ENCODE measurements at regions not wholly inside any gene's neighbourhood (a gene's known extent, or its start where the extent isn't known, plus 50 kb on each side); places are given as distances from the start of the nearest gene placed in this dataset.

DNA sequence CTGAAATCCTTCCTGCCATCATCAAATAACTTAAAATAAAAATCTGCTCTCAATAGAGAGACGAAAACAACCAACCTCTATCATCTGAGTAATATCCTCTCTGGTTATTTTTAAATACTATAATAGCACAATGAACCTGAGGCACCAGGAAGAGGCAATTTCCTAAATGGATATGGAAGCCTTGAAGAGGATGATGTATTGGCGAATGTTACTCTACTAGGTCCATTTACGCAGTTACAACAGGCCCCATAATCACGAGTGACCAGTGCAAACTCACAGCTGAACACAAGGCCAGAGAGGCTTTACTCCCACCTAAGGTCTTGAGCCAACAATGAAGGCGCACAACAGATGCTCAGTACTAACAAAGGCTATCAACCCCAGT, 678.8 kb upstream of the NR3C2 start:
- H3K9me3 ChIP-seq: no peaks in the 10 kb centered on the region
- WGBS, 2 donors: 68 to 78% methylated on average over 5 of the region's 5 CpGs
- no peak for DNase-seq
- intact Hi-C loops (cut with DNase I): no loop called here
- no peaks in the 10 kb centered on the region for H3K27me3 ChIP-seq
- H3K4me3 ChIP-seq: no peak overlapping the region
- no peak for FAIRE-seq
- no peaks in the 10 kb centered on the region for H3K4me1 ChIP-seq
- no peaks in the 10 kb centered on the region for H3K36me3 ChIP-seq
- ATAC-seq: no peak
- no peak overlapping the region for H3K27ac ChIP-seq
- TF ChIP-seq, protein P1, sequence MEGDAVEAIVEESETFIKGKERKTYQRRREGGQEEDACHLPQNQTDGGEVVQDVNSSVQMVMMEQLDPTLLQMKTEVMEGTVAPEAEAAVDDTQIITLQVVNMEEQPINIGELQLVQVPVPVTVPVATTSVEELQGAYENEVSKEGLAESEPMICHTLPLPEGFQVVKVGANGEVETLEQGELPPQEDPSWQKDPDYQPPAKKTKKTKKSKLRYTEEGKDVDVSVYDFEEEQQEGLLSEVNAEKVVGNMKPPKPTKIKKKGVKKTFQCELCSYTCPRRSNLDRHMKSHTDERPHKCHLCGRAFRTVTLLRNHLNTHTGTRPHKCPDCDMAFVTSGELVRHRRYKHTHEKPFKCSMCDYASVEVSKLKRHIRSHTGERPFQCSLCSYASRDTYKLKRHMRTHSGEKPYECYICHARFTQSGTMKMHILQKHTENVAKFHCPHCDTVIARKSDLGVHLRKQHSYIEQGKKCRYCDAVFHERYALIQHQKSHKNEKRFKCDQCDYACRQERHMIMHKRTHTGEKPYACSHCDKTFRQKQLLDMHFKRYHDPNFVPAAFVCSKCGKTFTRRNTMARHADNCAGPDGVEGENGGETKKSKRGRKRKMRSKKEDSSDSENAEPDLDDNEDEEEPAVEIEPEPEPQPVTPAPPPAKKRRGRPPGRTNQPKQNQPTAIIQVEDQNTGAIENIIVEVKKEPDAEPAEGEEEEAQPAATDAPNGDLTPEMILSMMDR (IDR thresholded peaks at IDR 0.05): no peak

DNA sequence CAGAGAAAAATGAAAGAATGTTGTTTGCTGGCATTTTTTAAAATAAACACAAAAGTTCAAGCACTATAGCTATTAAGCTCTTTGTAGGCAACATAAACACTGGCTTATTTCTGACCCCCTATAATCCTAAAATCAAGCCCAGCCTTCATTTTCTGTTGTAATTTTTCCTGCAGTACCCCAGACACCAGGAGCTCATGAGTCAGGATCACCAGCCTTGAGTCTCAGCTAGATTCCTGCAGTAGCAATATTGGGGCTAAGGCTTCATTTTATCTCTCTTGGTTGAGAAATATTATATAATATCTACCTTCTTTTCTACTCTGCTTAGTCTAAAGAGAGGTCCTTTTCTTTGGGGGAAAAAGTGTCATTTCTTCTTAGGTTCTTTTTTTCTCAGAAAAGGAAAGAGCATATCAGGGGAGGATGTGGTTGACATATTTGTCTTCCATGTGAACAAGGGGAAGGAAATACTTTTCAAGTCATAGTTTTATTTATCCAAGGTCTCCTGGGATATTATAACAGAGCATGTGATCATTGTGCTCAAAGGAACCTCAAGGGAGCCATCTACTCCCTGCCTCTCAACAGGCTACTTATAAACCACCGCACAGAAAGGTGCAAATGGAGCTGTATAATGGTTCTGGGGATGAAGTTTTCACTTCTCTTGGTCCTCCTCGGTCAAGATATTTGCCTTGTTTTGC, 678.3 kb upstream of the NR3C2 start:
- DNase-seq (no peak), FAIRE-seq (no peak)

GRCh38 chr4:149116806-149117205, 674.6 kb upstream of the NR3C2 start:
- WGBS, 2 donors: 85 to 94% methylated on average over 2 of the region's 2 CpGs

More for the DNA sequence above, 678.3 kb upstream of the NR3C2 start:
- no peaks in the 10 kb centered on the region for H3K4me1 ChIP-seq
- H3K27ac ChIP-seq: no peak overlapping the region
- ATAC-seq: no peak
- H3K4me3 ChIP-seq: no peak overlapping the region
- H3K36me3 ChIP-seq: no peaks in the 10 kb centered on the region
- H3K27me3 ChIP-seq: no peaks in the 10 kb centered on the region
- no peaks in the 10 kb centered on the region for H3K9me3 ChIP-seq
- TF ChIP-seq, protein P1 (IDR thresholded peaks at IDR 0.05): no peak
- intact Hi-C loops (cut with DNase I): no loop called here
- 60 to 62% methylated on average over 2 of the region's 2 CpGs for WGBS, 2 donors

DNA sequence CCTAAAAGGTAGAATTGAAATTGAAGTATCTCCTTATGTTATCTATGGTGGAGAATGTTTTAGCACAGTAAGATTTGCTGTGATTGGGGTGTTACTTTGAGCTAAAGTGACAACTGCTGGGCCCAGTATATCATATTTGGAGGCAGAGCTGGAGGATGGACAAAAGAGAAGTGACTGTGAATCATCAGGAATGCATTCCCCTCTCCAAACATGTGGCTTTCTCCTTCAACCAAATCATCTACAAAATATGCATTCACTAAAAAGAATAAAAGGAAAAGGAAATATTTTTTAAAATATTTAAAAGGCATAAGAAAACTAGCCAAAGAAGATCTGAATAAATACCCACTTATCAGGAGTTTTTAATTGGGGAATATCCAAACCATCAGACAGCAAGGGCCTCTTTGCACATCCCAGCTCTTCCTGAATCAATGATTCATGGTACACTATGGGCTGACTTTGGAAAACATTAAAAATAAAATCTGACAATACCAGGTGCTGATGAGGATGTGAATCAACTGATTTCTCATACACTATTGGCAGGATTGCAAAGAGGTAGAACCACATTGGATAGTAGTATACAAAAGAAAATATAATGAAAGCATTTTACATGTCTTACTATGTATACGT, 671.7 kb upstream of the NR3C2 start:
- no peak overlapping the region for H3K4me3 ChIP-seq
- TF ChIP-seq, protein P1 (IDR thresholded peaks at IDR 0.05): no peak
- no peaks in the 10 kb centered on the region for H3K4me1 ChIP-seq
- no peaks in the 10 kb centered on the region for H3K9me3 ChIP-seq
- H3K27me3 ChIP-seq: no peaks in the 10 kb centered on the region
- H3K27ac ChIP-seq: no peak overlapping the region
- FAIRE-seq (no peak), ATAC-seq (peak in 1 of 4 donors; percentile 19), DNase-seq (no peak)
- WGBS, 2 donors: 89 to 93% methylated on average over 1 of the region's 1 CpG
- no peaks in the 10 kb centered on the region for H3K36me3 ChIP-seq
- intact Hi-C loops (cut with DNase I): no loop called here

More at GRCh38 chr4:149116806-149117205, 674.6 kb upstream of the NR3C2 start:
- FAIRE-seq (no peak), ATAC-seq (no peak), DNase-seq (no peak)
- Histone ChIP-seq H3K36me3 (no peaks in the 10 kb centered on the region), H3K27me3 (no peaks in the 10 kb centered on the region), H3K4me3 (no peak overlapping the region), H3K4me1 (no peaks in the 10 kb centered on the region), H3K27ac (no peak overlapping the region), H3K9me3 (no peaks in the 10 kb centered on the region)
- TF ChIP-seq, protein P1 (IDR thresholded peaks at IDR 0.05): no peak
- intact Hi-C loops (cut with DNase I): no loop called here

- no peak for FAIRE-seq
- TF ChIP-seq, protein P1 (IDR thresholded peaks at IDR 0.05): no peak
- no peaks in the 10 kb centered on the region for H3K36me3 ChIP-seq
- no peaks in the 10 kb centered on the region for H3K27me3 ChIP-seq
- no peak for DNase-seq
- H3K4me3 ChIP-seq: no peak overlapping the region
- intact Hi-C loops (cut with DNase I): no loop called here
- ATAC-seq: no peak
- no peak overlapping the region for H3K27ac ChIP-seq
- no peaks in the 10 kb centered on the region for H3K9me3 ChIP-seq
- no peaks in the 10 kb centered on the region for H3K4me1 ChIP-seq
- WGBS, 2 donors: 47 to 55% methylated on average over 3 of the region's 3 CpGs
Observed at GRCh38 chr4:149112109-149112508, 669.9 kb upstream of the NR3C2 start.
